ENCODE measurements at regions not wholly inside any gene's neighbourhood (a gene's known extent, or its start where the extent isn't known, plus 50 kb on each side); places are given as distances from the start of the nearest gene placed in this dataset.
A peak's percentile ranks its signal among the peaks of the same experiment; 100 is the strongest.

DNA sequence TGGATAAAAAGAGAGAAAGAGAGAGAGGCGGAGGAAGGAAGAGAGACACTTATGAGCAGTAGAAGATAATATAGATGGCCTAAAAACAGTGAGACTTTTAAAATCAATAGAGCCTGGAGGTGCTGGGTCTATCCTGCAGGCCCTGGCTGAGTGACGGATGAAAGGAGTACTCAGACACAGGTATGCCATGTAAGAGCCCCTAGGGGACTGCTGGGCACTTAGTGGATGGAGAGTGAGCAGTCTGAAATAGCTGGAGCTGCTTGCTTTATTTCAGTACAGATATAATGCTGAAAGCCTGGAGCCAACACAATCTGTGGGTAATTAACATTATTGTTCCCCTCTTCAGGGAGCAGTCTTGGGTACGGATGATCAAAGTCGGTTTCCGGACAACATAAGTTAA, 578.6 kb downstream of the SPOCK3 start:
- no peak for DNase-seq

DNA sequence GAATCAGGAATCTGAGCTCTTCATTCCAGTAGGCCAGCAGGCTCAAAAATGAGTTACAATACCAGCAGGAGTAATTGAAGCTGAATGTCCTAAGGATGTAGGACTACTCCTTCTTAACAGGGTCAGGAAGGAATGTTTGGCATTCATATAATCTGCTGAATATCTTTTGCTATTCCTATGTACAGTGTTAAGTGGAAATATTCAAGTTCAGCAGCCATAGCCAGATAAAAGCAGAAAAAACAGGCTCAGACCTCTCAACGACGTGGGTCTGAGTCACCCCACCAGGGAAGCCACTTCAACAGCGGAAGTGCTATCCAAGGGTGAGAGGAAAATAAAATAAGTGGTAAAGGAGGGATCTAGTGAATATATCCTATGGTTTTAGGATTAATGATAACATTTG, 577.0 kb downstream of the SPOCK3 start:
- DNase-seq, result no peak

DNA sequence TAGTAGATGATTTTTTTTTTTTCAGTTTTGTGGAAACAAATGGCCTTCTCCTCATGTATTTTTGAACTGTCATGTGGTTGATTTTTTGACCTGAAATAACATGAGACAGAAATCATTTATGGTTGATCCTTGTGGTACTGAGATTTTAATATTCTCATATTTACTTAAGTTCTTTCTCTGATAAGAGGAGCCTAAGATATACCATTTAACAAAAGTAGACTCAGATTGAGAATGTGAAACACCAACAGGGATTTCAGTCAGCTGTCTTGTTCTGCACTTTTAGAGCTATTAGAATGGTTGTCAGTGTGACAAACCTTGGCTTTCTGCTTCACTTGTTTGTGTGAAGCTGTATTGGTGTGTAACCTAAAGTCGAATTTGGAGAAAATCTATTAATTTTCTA, 575.7 kb downstream of the SPOCK3 start:
- no peak for DNase-seq

DNA sequence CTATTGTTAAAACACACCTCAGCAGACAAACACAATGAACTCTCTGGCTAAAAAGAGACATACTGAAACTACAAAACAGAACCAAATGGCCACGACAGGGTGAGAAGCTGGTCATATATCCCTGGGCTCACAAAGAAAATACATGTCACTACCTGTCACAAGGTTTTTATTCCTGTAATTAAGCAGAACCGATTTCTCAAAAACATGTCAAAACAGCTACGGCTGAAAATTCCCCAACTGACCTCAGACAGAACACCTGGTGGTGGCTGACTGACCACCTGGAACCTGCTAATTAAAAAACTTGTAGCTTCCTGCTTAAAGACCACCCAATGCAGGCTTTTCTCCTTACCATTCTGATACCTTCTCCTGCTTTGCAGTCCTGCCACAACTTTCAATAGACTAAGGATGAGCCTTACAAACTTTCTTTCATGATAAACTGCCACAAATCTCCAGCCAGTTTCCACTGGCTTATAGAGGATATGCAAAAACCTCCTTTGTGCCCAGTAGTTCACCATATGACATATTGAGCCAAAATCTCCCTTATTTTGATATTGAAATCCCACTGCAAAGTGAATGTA, 571.9 kb downstream of the SPOCK3 start:
- no peak for DNase-seq

DNA sequence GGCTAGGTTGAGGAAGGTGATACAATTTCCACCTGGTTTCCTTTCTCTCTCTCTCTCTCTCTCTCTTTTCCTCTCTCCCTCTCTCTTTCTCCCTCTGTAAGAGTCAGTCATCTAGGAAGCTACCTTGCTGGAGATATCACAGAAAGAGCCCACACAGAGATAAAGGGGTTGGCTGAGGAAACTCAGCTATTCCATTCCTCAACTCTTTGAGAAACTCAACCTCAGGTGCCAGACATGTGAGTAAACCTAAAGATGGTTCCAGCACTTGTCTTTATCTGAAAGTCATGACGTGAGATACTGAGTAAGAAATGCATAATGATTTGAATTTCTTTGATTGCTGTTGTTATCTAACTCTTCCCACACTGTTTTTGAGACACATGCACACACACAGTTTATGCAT, 564.0 kb downstream of the SPOCK3 start:
- no peak for DNase-seq

DNA sequence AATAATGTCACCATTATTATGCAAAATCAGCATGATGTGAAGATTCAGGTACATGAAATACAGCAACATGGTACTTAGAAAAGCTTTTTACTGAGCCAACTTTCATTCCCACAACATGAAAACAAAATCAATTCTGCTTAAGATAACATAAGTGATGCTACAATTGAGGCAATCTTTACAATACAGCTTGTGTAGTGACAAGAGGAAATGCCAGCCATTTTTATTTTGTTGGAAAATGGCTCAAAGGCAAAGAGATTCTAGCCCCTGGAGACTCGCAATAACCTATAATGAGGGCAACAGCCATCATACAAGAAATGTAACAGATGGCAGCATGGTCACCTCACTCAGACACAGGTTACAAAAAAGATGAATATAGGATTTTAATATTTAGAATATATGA, 560.4 kb downstream of the SPOCK3 start:
- no peak for DNase-seq

DNA sequence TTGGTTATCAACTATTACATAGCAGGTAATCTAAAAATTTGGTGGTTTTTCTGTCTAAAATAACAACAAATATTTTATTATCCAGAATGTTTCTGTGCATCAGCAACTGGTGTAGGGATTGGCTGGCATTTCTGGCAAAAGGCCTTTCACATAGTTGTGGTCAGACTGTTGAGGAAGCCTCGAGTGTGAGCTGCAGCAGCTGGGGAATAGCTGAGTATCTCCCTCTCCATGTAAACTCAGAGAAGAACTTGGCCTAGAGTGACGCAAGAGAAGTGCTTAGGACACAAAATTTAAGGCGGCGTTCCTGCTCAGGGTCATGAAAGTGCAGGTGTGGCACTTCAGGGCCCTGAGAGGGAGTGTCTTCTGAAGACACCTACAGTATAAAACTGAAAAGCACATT, 558.9 kb downstream of the SPOCK3 start:
- DNase-seq, result peak; percentile 22

DNA sequence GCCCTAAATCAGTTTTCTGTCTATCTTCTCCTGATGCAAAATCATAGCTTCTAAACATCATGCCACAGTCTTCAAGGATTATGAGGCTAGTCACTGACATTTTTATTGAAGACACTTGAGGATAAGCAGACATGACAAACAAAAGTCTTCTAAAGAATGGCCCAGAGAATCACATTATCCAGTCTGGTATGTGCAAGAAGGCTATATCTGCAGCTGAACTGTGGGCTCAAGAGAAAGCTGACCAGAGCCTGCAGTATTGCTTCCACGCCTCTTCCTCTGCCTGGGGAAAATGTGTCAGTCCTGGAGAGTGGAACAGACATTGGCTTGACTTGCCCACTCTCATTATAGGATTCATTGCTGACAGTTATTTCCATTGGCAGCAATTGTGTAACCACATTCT, 553.5 kb downstream of the SPOCK3 start:
- DNase-seq, result no peak

DNA sequence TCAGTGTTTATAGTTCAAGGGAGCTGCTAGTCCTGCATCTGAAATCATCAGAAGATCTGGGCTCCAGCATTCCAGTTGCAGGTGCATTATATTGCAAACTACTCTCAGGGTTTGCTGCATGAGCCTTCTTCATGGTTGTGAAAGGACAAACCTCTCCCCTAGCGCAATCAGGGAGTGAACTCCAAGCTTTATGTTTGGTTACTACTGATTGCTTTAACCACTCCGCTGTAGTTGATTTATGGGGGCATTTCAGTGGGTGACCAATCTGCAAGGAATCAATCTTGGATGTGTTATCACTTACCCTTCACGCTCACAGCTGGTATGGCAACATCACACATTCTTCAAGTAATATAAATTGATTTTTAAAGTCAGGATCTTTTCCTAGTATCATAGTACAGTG, 552.1 kb downstream of the SPOCK3 start:
- no peak for DNase-seq
